K562 (cell line): ENCODE measurements at regions not wholly inside any gene's neighbourhood (a gene's known extent, or its start where the extent isn't known, plus 50 kb on each side); places are given as distances from the start of the nearest gene placed in this dataset.

Experiments
- ATAC-seq: fragments of 200-7000 bp; cut with Tn5 transposase; 3 replicates; pipeline ENCODE4 v1.9.1; 2020; ENCODE audit warnings: moderate library complexity
- BruUV-seq: library from RNA; stranded (reverse); fragments of 400-500 nt; replicated peaks from 2 replicates; lab custom pipeline; 2021; lab: Mats Ljungman, UMichigan
- CTCF ChIA-PET: fragments of 300-600 bp; formaldehyde crosslinking; extraction: SDS; loops from one replicate; lab custom pipeline; 2021; ENCODE audit warnings: low intra/inter-chr PET ratio; lab: Yijun Ruan, JAX
- POLR2A ChIA-PET: fragments of 300-600, 350-650 bp; sonication (Branson Sonifier 250); formaldehyde crosslinking; extraction: SDS; loops from one replicate; lab custom pipeline; 2021; ENCODE audit warnings: antibody characterized with exemption, inconsistent platforms; lab: Yijun Ruan, JAX
- DNase-seq, 4 experiments: peaks; one replicate each; pipeline versions ENCODE4 v3.0.0 to v3.0.0-alpha.2; 2011 to 2018; ENCODE audit warnings: low spot score in 3 of 4, mixed read lengths in 3 of 4; ENCODE audit errors: extremely low read depth in 1 of 4
- FAIRE-seq: peaks from 2 replicates; lab custom pipeline; 2011; peaks lifted over from hg19 to GRCh38; lab: Jason Lieb, UNC
- H2AFZ ChIP-seq: 2 replicates; pipeline ENCODE4 v1.6.0; 2011; ENCODE audit warnings: low read depth, low read length, control low read depth, inconsistent platforms
- H3K27ac ChIP-seq: fragments of 200-600 bp; 3 replicates; pipeline ENCODE4 v1.8.0; 2011; ENCODE audit warnings: low read depth, mild to moderate bottlenecking, control low read depth, inconsistent platforms, low read length, moderate library complexity, mixed read lengths; ENCODE audit errors: extremely low read depth
- H3K27me3 ChIP-seq, 2 experiments: fragments of 300-600 bp in 1 of 2; 2 replicates in 1 of 2; 3 replicates in 1 of 2; pipeline versions ENCODE4 v1.6.0 to v1.8.0; 2011; ENCODE audit warnings: inconsistent platforms in 2 of 2, low read length in 2 of 2, mild to moderate bottlenecking in 1 of 2, mixed read lengths in 1 of 2, moderate library complexity in 1 of 2; ENCODE audit not compliant: control insufficient read depth in 2 of 2, insufficient read depth in 2 of 2
- H3K36me3 ChIP-seq: fragments of 300-600 bp; 3 replicates; pipeline ENCODE4 v1.8.0; 2011; ENCODE audit warnings: mild to moderate bottlenecking, low read length, inconsistent platforms; ENCODE audit not compliant: control insufficient read depth, insufficient read depth
- H3K4me1 ChIP-seq, 2 experiments: fragments of 200-600 bp in 1 of 2; replicated peaks in 1 of 2; 2 replicates in 1 of 2; 3 replicates in 1 of 2; pipeline versions ENCODE4 v1.5.1 to v1.8.0; 2011; ENCODE audit warnings: inconsistent platforms in 2 of 2, low read length in 2 of 2, mild to moderate bottlenecking in 1 of 2, mixed read lengths in 1 of 2, moderate library complexity in 1 of 2; ENCODE audit not compliant: control insufficient read depth in 2 of 2, insufficient read depth in 2 of 2
- H3K4me2 ChIP-seq: 2 replicates; pipeline ENCODE4 v1.6.1; 2011; ENCODE audit warnings: low read length, control low read depth, inconsistent platforms, mixed read lengths; ENCODE audit not compliant: insufficient read depth
- H3K4me3 ChIP-seq: fragments of 200-600 bp; sonication (generic), shearing (Covaris generic); 2 replicates; pipeline ENCODE4 v1.5.1; 2016; ENCODE audit warnings: control low read depth, inconsistent platforms
- H3K79me2 ChIP-seq: fragments of 200-600 bp; 3 replicates; pipeline ENCODE4 v1.8.0; 2011; ENCODE audit warnings: low read length, inconsistent platforms; ENCODE audit not compliant: control insufficient read depth, insufficient read depth
- H3K9ac ChIP-seq, 2 experiments: 2 replicates each; pipeline versions ENCODE4 v1.6.0 to v1.6.1; 2011; ENCODE audit warnings: low read depth in 2 of 2, low read length in 2 of 2, control low read depth in 1 of 2, inconsistent platforms in 1 of 2, mild to moderate bottlenecking in 1 of 2, mixed read lengths in 1 of 2; ENCODE audit not compliant: insufficient read depth in 1 of 2
- H3K9me1 ChIP-seq: one replicate; pipeline ENCODE4 v1.6.0; 2011; ENCODE audit warnings: inconsistent platforms, mild to moderate bottlenecking, low read length, moderate library complexity; ENCODE audit not compliant: control insufficient read depth, insufficient read depth
- H3K9me3 ChIP-seq: replicated peaks from 2 replicates; pipeline ENCODE4 v1.5.1; 2011; ENCODE audit warnings: low read depth, low read length, inconsistent platforms; ENCODE audit not compliant: control insufficient read depth, insufficient read depth
- H4K20me1 ChIP-seq: replicated peaks from 2 replicates; pipeline ENCODE4 v1.6.1; 2011; ENCODE audit warnings: low read length, inconsistent platforms, mixed read lengths; ENCODE audit not compliant: control insufficient read depth, insufficient read depth
- CREM ChIP-seq: IDR thresholded peaks from 2 replicates; pipeline ENCODE4 v1.6.1; 2014; ENCODE audit warnings: antibody characterized with exemption, low read depth
- ELF1 ChIP-seq: fragments of 200-800 bp; sonication (Bioruptor generic); IDR thresholded peaks from 2 replicates; pipeline ENCODE4 v1.6.1; 2016; ENCODE audit warnings: missing genetic modification characterization, missing compliant biosample characterization
- GATAD2A ChIP-seq: fragments of 450-650 bp; IDR thresholded peaks from 2 replicates; pipeline ENCODE4 v1.6.1; 2017
- MAFK ChIP-seq: IDR thresholded peaks from 2 replicates; pipeline ENCODE4 v1.6.1; 2011; ENCODE audit warnings: low read length, improper control_type of control experiment
- MXI1 ChIP-seq: IDR thresholded peaks from 2 replicates; pipeline ENCODE4 v1.6.1; 2011; ENCODE audit warnings: low read depth, mild to moderate bottlenecking, improper control_type of control experiment, low read length
- NR4A1 ChIP-seq, 2 experiments: fragments of 250-450 bp in 1 of 2; fragments of 450-650 bp in 1 of 2; sonication (Bioruptor Pico) in 1 of 2; IDR thresholded peaks; 2 replicates each; pipeline versions ENCODE4 v1.4.0 to v1.6.1; 2016 to 2020; ENCODE audit warnings: mild to moderate bottlenecking in 2 of 2, missing compliant biosample characterization in 1 of 2, missing genetic modification characterization in 1 of 2, moderate library complexity in 1 of 2
- PCBP2 ChIP-seq: fragments of 200-400 bp; formaldehyde crosslinking; IDR thresholded peaks from 2 replicates; pipeline ENCODE4 v1.6.1; 2018; ENCODE audit warnings: low read length, low read depth, mild to moderate bottlenecking, moderate library complexity; ENCODE audit not compliant: poor library complexity, severe bottlenecking
- RUNX1 ChIP-seq: sonication (generic); IDR thresholded peaks from 2 replicates; pipeline ENCODE4 v1.6.1; 2016; ENCODE audit warnings: antibody characterized with exemption, low read depth
- SMAD3 ChIP-seq: fragments of 450-650 bp; formaldehyde crosslinking; conservative IDR thresholded peaks from 2 replicates; pipeline ENCODE4 v1.4.0; 2020; ENCODE audit warnings: mild to moderate bottlenecking
- TFAP4 ChIP-seq: sonication (generic); formaldehyde crosslinking; IDR thresholded peaks from 2 replicates; pipeline ENCODE4 v1.8.0; 2022; ENCODE audit warnings: missing genetic modification reagents, mild to moderate bottlenecking, moderate library complexity, borderline replicate concordance
- ZBTB49 ChIP-seq: sonication (generic); formaldehyde crosslinking; IDR thresholded peaks from 2 replicates; pipeline ENCODE4 v1.8.0; 2022; ENCODE audit warnings: missing genetic modification reagents, mild to moderate bottlenecking, borderline replicate concordance
- ZNF184 ChIP-seq: sonication (generic); formaldehyde crosslinking; IDR thresholded peaks from 2 replicates; pipeline ENCODE4 v1.5.0; 2020; ENCODE audit warnings: missing genetic modification reagents
- ZNF75A ChIP-seq: fragments of 450-650 bp; formaldehyde crosslinking; IDR thresholded peaks from 2 replicates; pipeline ENCODE4 v1.4.0; 2020; ENCODE audit warnings: mild to moderate bottlenecking
- WGBS: fragments of 100-300 bp; shearing (Covaris generic); methylation state at CpG from one replicate; pipeline ENCODE4 v1.1.6; 2016; ENCODE audit warnings: low coverage, mixed read lengths; ENCODE audit not compliant: insufficient coverage; ENCODE audit errors: missing lambda C conversion rate; 5-methylcytosine and 5-hydroxymethylcytosine counted together
- in situ Hi-C: fragments of 300-500 bp; cut with MboI; formaldehyde crosslinking; loops from 4 replicates; pipeline ENCODE4 v1.15.0; 2018; ENCODE audit warnings: inconsistent platforms, mixed read lengths
- intact Hi-C: fragments of 100-400 bp; cut with micrococcal nuclease; formaldehyde crosslinking; loops from 2 replicates; pipeline ENCODE4 v1.14.2; 2022
- TF ChIP-seq, protein P1 (sequence below): fragments of 450-650 bp; conservative IDR thresholded peaks from 2 replicates; pipeline ENCODE4 v1.6.1; 2016; ENCODE audit warnings: missing genetic modification characterization, low read depth, mild to moderate bottlenecking, missing compliant biosample characterization, moderate library complexity

DNA sequence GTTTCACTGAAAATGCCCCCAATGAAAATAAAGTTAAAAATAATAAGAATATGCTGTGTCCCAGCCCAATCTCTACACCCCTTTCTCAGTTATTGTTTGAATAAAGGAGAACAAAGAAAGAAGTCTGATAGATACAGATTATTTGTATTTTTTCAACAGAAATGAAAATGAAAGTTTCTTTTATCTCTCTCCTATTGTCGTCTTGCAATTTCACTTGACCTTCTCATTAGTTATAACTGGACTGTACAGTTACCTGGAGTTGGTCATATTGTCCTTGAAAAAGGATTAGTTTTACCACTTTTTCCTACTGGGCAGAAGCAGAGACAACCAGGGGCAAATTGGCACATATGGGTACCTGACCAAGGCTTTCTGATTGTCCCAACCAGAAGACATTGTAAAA is 440.0 kb downstream of the PDCD6IP start:
- WGBS, result 0% methylated on average over 1 of the region's 1 CpG
- Histone ChIP-seq H3K27me3 (no peaks in the 10 kb centered on the region), H3K9ac (no peak overlapping the region), H3K27ac (no peak overlapping the region), H3K9me3 (no peaks in the 10 kb centered on the region), H4K20me1 (no peaks in the 10 kb centered on the region), H3K4me1 (no peaks in the 10 kb centered on the region), H3K9me1 (no peaks in the 10 kb centered on the region), H3K79me2 (no peaks in the 10 kb centered on the region), H3K4me2 (no peak overlapping the region), H3K36me3 (no peaks in the 10 kb centered on the region), H3K4me3 (no peak overlapping the region), H2AFZ (no peak overlapping the region)
- intact Hi-C loops (no loop called here), in situ Hi-C loops (no loop called here)
- no TSS peak for BruUV-seq
- POLR2A ChIA-PET, result no interaction called here
- no peak for FAIRE-seq
- TF ChIP-seq PCBP2, result no peak
- no peak for TF ChIP-seq TFAP4 (CRISPR knock-in tag)
- no peak for TF ChIP-seq ZNF75A (CRISPR knock-in tag)
- TF ChIP-seq, protein P1, sequence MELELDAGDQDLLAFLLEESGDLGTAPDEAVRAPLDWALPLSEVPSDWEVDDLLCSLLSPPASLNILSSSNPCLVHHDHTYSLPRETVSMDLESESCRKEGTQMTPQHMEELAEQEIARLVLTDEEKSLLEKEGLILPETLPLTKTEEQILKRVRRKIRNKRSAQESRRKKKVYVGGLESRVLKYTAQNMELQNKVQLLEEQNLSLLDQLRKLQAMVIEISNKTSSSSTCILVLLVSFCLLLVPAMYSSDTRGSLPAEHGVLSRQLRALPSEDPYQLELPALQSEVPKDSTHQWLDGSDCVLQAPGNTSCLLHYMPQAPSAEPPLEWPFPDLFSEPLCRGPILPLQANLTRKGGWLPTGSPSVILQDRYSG (tag), result no peak
- no peak for TF ChIP-seq CREM
- TF ChIP-seq MAFK, result no peak
- TF ChIP-seq RUNX1, result no peak
- no peak for TF ChIP-seq MXI1
- TF ChIP-seq ELF1 (tag), result no peak
- no peak for TF ChIP-seq ZBTB49 (CRISPR knock-in tag)
- no peak for TF ChIP-seq SMAD3 (CRISPR knock-in tag)
- no peak for TF ChIP-seq NR4A1 (CRISPR knock-in tag; IDR thresholded peaks at IDR 0.05)
- TF ChIP-seq NR4A1 (tag; IDR thresholded peaks at IDR 0.05), result no peak
- TF ChIP-seq GATAD2A, result no peak
- TF ChIP-seq ZNF184 (CRISPR knock-in tag), result no peak
- ATAC-seq, result no peak
- CTCF ChIA-PET, result no interaction called here
- DNase-seq, result no peak
